ENCODE measurements at regions not wholly inside any gene's neighbourhood (a gene's known extent, or its start where the extent isn't known, plus 50 kb on each side); places are given as distances from the start of the nearest gene placed in this dataset.

- Histone ChIP-seq H3K27ac (no peak overlapping the region), H3K9me3 (no peaks in the 10 kb centered on the region), H3K4me3 (no peak overlapping the region), H3K36me3 (no peaks in the 10 kb centered on the region), H3K4me1 (no peaks in the 10 kb centered on the region), H3K27me3 (no peaks in the 10 kb centered on the region)
- DNase-seq (ENCODE audit: low spot score in 2 of 2) = no peak
- no peak for TF ChIP-seq CTCF (IDR thresholded peaks at IDR 0.05)
- intact Hi-C loops (cut with DNase I) = no loop called here
These were observed 198.5 kb upstream of the SMIM21 start for GRCh38 chr18:75625966-75626365.

GRCh38 chr18:75624869-75625268 is 197.4 kb upstream of the SMIM21 start:
- no peaks in the 10 kb centered on the region for H3K36me3 ChIP-seq
- no peak overlapping the region for H3K4me3 ChIP-seq
- no peak overlapping the region for H3K27ac ChIP-seq
- no peak for DNase-seq (ENCODE audit: low spot score in 2 of 2)
- no peaks in the 10 kb centered on the region for H3K27me3 ChIP-seq
- intact Hi-C loops (cut with DNase I) = no loop called here
- H3K9me3 ChIP-seq = no peaks in the 10 kb centered on the region
- H3K4me1 ChIP-seq = no peaks in the 10 kb centered on the region
- no peak for TF ChIP-seq CTCF (IDR thresholded peaks at IDR 0.05)

- H3K4me3 ChIP-seq = no peak overlapping the region
- DNase-seq (ENCODE audit: low spot score in 2 of 2) = no peak
- no peak for TF ChIP-seq CTCF (IDR thresholded peaks at IDR 0.05)
- H3K27ac ChIP-seq = no peak overlapping the region
- H3K4me1 ChIP-seq = no peaks in the 10 kb centered on the region
- intact Hi-C loops (cut with DNase I) = no loop called here
- no peaks in the 10 kb centered on the region for H3K36me3 ChIP-seq
- H3K27me3 ChIP-seq = no peaks in the 10 kb centered on the region
- no peaks in the 10 kb centered on the region for H3K9me3 ChIP-seq
These were observed 194.3 kb upstream of the SMIM21 start for GRCh38 chr18:75621818-75622217.

- H3K27ac ChIP-seq = no peak overlapping the region
- no peaks in the 10 kb centered on the region for H3K9me3 ChIP-seq
- H3K36me3 ChIP-seq = no peaks in the 10 kb centered on the region
- no peak for TF ChIP-seq CTCF (IDR thresholded peaks at IDR 0.05)
- DNase-seq (ENCODE audit: low spot score in 2 of 2) = no peak
- H3K27me3 ChIP-seq = no peaks in the 10 kb centered on the region
- no peaks in the 10 kb centered on the region for H3K4me1 ChIP-seq
- intact Hi-C loops (cut with DNase I) = no loop called here
- no peak overlapping the region for H3K4me3 ChIP-seq
These were observed 190.6 kb upstream of the SMIM21 start for GRCh38 chr18:75618146-75618545.

- no peaks in the 10 kb centered on the region for H3K9me3 ChIP-seq
These were observed 185.0 kb upstream of the SMIM21 start for GRCh38 chr18:75612456-75612855.

More at GRCh38 chr18:75612456-75612855, 185.0 kb upstream of the SMIM21 start:
- intact Hi-C loops (cut with DNase I) = no loop called here
- no peaks in the 10 kb centered on the region for H3K36me3 ChIP-seq
- H3K4me1 ChIP-seq = no peaks in the 10 kb centered on the region
- no peak for DNase-seq (ENCODE audit: low spot score in 2 of 2)
- H3K27ac ChIP-seq = no peak overlapping the region
- H3K4me3 ChIP-seq = no peak overlapping the region
- H3K27me3 ChIP-seq = no peaks in the 10 kb centered on the region
- no peak for TF ChIP-seq CTCF (IDR thresholded peaks at IDR 0.05)

Measured in ascending aorta (tissue), 2 donors.